Panc1 (cell line): ENCODE measurements at regions not wholly inside any gene's neighbourhood (a gene's known extent, or its start where the extent isn't known, plus 50 kb on each side); places are given as distances from the start of the nearest gene placed in this dataset.

Source experiments
- POLR2AphosphoS5 ChIP-seq: IDR thresholded peaks from 2 replicates; pipeline ENCODE4 v1.6.1; 2012; ENCODE audit warnings: mild to moderate bottlenecking, low read depth, low read length, moderate library complexity
- TF ChIP-seq, protein P1 (sequence below): fragments of 450-650 bp; IDR thresholded peaks from 2 replicates; pipeline ENCODE4 v1.5.1; 2017; ENCODE audit warnings: mild to moderate bottlenecking

DNA sequence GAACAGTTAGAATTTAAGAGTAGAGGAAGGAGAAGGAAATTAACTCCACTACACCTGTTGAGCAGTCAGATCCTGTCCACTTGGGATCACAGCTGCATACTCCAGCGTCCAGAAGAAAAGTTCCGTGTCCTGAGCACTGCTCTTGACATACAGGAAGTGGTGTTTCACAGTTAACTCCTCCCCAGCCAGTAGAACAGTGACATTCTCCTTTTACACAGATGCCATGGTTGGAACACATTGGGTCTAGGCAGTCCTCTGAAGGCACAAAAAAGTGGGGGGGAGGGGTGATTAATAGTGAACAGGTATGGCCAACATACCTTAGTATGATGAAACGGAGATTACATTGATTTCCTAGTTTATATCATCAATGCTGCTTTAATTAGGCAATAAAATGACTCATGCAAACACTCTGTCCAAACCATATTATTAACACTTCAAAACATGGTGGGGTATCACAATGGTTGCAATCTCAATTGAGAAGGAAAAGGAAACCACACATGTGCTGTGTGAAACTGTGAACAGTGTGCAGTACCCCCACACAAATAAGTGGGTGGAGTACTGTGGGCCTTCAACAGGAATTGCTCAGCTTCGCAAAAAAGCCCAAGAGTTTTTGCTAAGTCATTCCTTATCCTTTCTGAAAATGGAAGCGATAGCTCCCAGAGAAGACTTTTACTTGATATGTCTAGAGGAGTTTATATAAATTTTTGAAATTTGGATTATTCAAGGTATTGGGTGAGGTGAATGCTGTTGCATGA is 295.6 kb downstream of the SH2D1A start:
- TF ChIP-seq, protein P1, sequence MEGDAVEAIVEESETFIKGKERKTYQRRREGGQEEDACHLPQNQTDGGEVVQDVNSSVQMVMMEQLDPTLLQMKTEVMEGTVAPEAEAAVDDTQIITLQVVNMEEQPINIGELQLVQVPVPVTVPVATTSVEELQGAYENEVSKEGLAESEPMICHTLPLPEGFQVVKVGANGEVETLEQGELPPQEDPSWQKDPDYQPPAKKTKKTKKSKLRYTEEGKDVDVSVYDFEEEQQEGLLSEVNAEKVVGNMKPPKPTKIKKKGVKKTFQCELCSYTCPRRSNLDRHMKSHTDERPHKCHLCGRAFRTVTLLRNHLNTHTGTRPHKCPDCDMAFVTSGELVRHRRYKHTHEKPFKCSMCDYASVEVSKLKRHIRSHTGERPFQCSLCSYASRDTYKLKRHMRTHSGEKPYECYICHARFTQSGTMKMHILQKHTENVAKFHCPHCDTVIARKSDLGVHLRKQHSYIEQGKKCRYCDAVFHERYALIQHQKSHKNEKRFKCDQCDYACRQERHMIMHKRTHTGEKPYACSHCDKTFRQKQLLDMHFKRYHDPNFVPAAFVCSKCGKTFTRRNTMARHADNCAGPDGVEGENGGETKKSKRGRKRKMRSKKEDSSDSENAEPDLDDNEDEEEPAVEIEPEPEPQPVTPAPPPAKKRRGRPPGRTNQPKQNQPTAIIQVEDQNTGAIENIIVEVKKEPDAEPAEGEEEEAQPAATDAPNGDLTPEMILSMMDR: no peak
- TF ChIP-seq POLR2AphosphoS5: no peak
